ENCODE measurements at regions not wholly inside any gene's neighbourhood (a gene's known extent, or its start where the extent isn't known, plus 50 kb on each side); places are given as distances from the start of the nearest gene placed in this dataset.

- no peak for TF ChIP-seq CTCF (IDR thresholded peaks at IDR 0.05; ENCODE audit: insufficient read depth, low read depth, low read length)
- no peak overlapping the region for H3K4me3 ChIP-seq (ENCODE audit: low read depth, low read length)
- no peak for DNase-seq (ENCODE audit: low read depth)
Measured at GRCh38 chr4:180179146-180179545, 2064.1 kb upstream of the TENM3 start.

GRCh38 chr4:180189666-180190065 lies 2053.5 kb upstream of the TENM3 start:
- DNase-seq (ENCODE audit: low read depth) = no peak
- H3K4me3 ChIP-seq (ENCODE audit: low read depth, low read length) = no peak overlapping the region
- TF ChIP-seq CTCF (IDR thresholded peaks at IDR 0.05; ENCODE audit: insufficient read depth, low read depth, low read length) = no peak

GRCh38 chr4:180190382-180190781 lies 2052.8 kb upstream of the TENM3 start:
- H3K4me3 ChIP-seq (ENCODE audit: low read depth, low read length) = no peak overlapping the region
- no peak for TF ChIP-seq CTCF (IDR thresholded peaks at IDR 0.05; ENCODE audit: insufficient read depth, low read depth, low read length)
- no peak for DNase-seq (ENCODE audit: low read depth)

- TF ChIP-seq CTCF (IDR thresholded peaks at IDR 0.05; ENCODE audit: insufficient read depth, low read depth, low read length) = no peak
- DNase-seq (ENCODE audit: low read depth) = no peak
- no peak overlapping the region for H3K4me3 ChIP-seq (ENCODE audit: low read depth, low read length)
Measured at GRCh38 chr4:180197471-180197870, 2045.7 kb upstream of the TENM3 start.

- H3K4me3 ChIP-seq (ENCODE audit: low read depth, low read length) = no peak overlapping the region
- TF ChIP-seq CTCF (IDR thresholded peaks at IDR 0.05; ENCODE audit: insufficient read depth, low read depth, low read length) = no peak
- DNase-seq (ENCODE audit: low read depth) = no peak
Measured at GRCh38 chr4:180203349-180203748, 2039.9 kb upstream of the TENM3 start.

GRCh38 chr4:180205276-180205675 lies 2037.9 kb upstream of the TENM3 start:
- no peak for TF ChIP-seq CTCF (IDR thresholded peaks at IDR 0.05; ENCODE audit: insufficient read depth, low read depth, low read length)
- no peak overlapping the region for H3K4me3 ChIP-seq (ENCODE audit: low read depth, low read length)
- no peak for DNase-seq (ENCODE audit: low read depth)

GRCh38 chr4:180207921-180208320 lies 2035.3 kb upstream of the TENM3 start:
- no peak for DNase-seq (ENCODE audit: low read depth)
- no peak for TF ChIP-seq CTCF (IDR thresholded peaks at IDR 0.05; ENCODE audit: insufficient read depth, low read depth, low read length)
- H3K4me3 ChIP-seq (ENCODE audit: low read depth, low read length) = no peak overlapping the region
